ENCODE measurements at regions not wholly inside any gene's neighbourhood (a gene's known extent, or its start where the extent isn't known, plus 50 kb on each side); places are given as distances from the start of the nearest gene placed in this dataset.

- TF ChIP-seq, protein P1, sequence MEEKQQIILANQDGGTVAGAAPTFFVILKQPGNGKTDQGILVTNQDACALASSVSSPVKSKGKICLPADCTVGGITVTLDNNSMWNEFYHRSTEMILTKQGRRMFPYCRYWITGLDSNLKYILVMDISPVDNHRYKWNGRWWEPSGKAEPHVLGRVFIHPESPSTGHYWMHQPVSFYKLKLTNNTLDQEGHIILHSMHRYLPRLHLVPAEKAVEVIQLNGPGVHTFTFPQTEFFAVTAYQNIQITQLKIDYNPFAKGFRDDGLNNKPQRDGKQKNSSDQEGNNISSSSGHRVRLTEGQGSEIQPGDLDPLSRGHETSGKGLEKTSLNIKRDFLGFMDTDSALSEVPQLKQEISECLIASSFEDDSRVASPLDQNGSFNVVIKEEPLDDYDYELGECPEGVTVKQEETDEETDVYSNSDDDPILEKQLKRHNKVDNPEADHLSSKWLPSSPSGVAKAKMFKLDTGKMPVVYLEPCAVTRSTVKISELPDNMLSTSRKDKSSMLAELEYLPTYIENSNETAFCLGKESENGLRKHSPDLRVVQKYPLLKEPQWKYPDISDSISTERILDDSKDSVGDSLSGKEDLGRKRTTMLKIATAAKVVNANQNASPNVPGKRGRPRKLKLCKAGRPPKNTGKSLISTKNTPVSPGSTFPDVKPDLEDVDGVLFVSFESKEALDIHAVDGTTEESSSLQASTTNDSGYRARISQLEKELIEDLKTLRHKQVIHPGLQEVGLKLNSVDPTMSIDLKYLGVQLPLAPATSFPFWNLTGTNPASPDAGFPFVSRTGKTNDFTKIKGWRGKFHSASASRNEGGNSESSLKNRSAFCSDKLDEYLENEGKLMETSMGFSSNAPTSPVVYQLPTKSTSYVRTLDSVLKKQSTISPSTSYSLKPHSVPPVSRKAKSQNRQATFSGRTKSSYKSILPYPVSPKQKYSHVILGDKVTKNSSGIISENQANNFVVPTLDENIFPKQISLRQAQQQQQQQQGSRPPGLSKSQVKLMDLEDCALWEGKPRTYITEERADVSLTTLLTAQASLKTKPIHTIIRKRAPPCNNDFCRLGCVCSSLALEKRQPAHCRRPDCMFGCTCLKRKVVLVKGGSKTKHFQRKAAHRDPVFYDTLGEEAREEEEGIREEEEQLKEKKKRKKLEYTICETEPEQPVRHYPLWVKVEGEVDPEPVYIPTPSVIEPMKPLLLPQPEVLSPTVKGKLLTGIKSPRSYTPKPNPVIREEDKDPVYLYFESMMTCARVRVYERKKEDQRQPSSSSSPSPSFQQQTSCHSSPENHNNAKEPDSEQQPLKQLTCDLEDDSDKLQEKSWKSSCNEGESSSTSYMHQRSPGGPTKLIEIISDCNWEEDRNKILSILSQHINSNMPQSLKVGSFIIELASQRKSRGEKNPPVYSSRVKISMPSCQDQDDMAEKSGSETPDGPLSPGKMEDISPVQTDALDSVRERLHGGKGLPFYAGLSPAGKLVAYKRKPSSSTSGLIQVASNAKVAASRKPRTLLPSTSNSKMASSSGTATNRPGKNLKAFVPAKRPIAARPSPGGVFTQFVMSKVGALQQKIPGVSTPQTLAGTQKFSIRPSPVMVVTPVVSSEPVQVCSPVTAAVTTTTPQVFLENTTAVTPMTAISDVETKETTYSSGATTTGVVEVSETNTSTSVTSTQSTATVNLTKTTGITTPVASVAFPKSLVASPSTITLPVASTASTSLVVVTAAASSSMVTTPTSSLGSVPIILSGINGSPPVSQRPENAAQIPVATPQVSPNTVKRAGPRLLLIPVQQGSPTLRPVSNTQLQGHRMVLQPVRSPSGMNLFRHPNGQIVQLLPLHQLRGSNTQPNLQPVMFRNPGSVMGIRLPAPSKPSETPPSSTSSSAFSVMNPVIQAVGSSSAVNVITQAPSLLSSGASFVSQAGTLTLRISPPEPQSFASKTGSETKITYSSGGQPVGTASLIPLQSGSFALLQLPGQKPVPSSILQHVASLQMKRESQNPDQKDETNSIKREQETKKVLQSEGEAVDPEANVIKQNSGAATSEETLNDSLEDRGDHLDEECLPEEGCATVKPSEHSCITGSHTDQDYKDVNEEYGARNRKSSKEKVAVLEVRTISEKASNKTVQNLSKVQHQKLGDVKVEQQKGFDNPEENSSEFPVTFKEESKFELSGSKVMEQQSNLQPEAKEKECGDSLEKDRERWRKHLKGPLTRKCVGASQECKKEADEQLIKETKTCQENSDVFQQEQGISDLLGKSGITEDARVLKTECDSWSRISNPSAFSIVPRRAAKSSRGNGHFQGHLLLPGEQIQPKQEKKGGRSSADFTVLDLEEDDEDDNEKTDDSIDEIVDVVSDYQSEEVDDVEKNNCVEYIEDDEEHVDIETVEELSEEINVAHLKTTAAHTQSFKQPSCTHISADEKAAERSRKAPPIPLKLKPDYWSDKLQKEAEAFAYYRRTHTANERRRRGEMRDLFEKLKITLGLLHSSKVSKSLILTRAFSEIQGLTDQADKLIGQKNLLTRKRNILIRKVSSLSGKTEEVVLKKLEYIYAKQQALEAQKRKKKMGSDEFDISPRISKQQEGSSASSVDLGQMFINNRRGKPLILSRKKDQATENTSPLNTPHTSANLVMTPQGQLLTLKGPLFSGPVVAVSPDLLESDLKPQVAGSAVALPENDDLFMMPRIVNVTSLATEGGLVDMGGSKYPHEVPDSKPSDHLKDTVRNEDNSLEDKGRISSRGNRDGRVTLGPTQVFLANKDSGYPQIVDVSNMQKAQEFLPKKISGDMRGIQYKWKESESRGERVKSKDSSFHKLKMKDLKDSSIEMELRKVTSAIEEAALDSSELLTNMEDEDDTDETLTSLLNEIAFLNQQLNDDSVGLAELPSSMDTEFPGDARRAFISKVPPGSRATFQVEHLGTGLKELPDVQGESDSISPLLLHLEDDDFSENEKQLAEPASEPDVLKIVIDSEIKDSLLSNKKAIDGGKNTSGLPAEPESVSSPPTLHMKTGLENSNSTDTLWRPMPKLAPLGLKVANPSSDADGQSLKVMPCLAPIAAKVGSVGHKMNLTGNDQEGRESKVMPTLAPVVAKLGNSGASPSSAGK (IDR thresholded peaks at IDR 0.05), result peak; percentile 54
- TF ChIP-seq YY1 (IDR thresholded peaks at IDR 0.05; ENCODE audit: borderline replicate concordance in 1 of 3, control insufficient read depth in 1 of 3, extremely low read depth in 1 of 3, insufficient read depth in 3 of 3, insufficient read length in 1 of 3, insufficient replicate concordance in 2 of 3, low read depth in 1 of 3, low read length in 2 of 3), result peak in 2 of 3 experiments; percentile 11 to 83
- no peak for TF ChIP-seq GABPB2 (CRISPR knock-in tag; conservative IDR thresholded peaks at IDR 0.05)
- TF ChIP-seq JUND (IDR thresholded peaks at IDR 0.05; ENCODE audit: borderline replicate concordance, low read depth, low read length), result peak; percentile 64
- TF ChIP-seq JUND (tag; IDR thresholded peaks at IDR 0.05; ENCODE audit: borderline replicate concordance, low read depth, low read length), result peak; percentile 54; the same call in 1 of the 3 replicates
- 0 out of 2 replicates have a peak, but pooled peaks have one; percentile 27 for TF ChIP-seq ZNF766 (CRISPR knock-in tag; conservative IDR thresholded peaks at IDR 0.05)
- TF ChIP-seq SIRT6 (IDR thresholded peaks at IDR 0.05; ENCODE audit: low read depth, low read length), result no peak
- 0 out of 2 replicates have a peak, but pooled peaks have one; percentile 7 for TF ChIP-seq MAFG (tag; conservative IDR thresholded peaks at IDR 0.05)
- TF ChIP-seq, protein P2, sequence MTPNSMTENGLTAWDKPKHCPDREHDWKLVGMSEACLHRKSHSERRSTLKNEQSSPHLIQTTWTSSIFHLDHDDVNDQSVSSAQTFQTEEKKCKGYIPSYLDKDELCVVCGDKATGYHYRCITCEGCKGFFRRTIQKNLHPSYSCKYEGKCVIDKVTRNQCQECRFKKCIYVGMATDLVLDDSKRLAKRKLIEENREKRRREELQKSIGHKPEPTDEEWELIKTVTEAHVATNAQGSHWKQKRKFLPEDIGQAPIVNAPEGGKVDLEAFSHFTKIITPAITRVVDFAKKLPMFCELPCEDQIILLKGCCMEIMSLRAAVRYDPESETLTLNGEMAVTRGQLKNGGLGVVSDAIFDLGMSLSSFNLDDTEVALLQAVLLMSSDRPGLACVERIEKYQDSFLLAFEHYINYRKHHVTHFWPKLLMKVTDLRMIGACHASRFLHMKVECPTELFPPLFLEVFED (CRISPR knock-in tag; conservative IDR thresholded peaks at IDR 0.05), result no peak
- no peak for TF ChIP-seq PCBP2 (IDR thresholded peaks at IDR 0.05; ENCODE audit: low read depth, low read length, poor library complexity, severe bottlenecking)
- TF ChIP-seq, protein P3, sequence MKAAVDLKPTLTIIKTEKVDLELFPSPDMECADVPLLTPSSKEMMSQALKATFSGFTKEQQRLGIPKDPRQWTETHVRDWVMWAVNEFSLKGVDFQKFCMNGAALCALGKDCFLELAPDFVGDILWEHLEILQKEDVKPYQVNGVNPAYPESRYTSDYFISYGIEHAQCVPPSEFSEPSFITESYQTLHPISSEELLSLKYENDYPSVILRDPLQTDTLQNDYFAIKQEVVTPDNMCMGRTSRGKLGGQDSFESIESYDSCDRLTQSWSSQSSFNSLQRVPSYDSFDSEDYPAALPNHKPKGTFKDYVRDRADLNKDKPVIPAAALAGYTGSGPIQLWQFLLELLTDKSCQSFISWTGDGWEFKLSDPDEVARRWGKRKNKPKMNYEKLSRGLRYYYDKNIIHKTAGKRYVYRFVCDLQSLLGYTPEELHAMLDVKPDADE (conservative IDR thresholded peaks at IDR 0.05; ENCODE audit: control insufficient read depth, low read depth, low read length), result no peak
- peak; percentile 57; the same call in 1 of the 2 replicates for TF ChIP-seq C11orf30 (IDR thresholded peaks at IDR 0.05; ENCODE audit: low read depth)
Observed at GRCh38 chr3:118544458-118544857, 490.2 kb downstream of the IGSF11 start (continued).

All from K562 (cell line).